OCI-LY3 (cell line): ENCODE measurements at regions not wholly inside any gene's neighbourhood (a gene's known extent, or its start where the extent isn't known, plus 50 kb on each side); places are given as distances from the start of the nearest gene placed in this dataset.

Experiments used
- H2AFZ ChIP-seq: fragments of 200-600, 300-600 bp; shearing (Covaris generic); 2 replicates; pipeline ENCODE4 v1.6.0; 2014; ENCODE audit warnings: antibody characterized with exemption, low read depth, low read length
- H3K27ac ChIP-seq: fragments of 200-600, 300-600 bp; sonication (generic); 2 replicates; pipeline ENCODE4 v1.5.1; 2014; ENCODE audit warnings: mild to moderate bottlenecking, low read length, moderate library complexity, mixed read lengths
- H3K27me3 ChIP-seq: fragments of 200-600, 300-600 bp; sonication (generic); 2 replicates; pipeline ENCODE4 v1.6.1; 2014; ENCODE audit warnings: low read depth, low read length, mixed read lengths
- H3K36me3 ChIP-seq: fragments of 200-600, 300-600 bp; sonication (generic); replicated peaks from 2 replicates; pipeline ENCODE3; 2014; ENCODE audit warnings: low read depth, low read length, mixed read lengths
- H3K4me1 ChIP-seq: fragments of 300-600, 200-600 bp; sonication (generic); 2 replicates; pipeline ENCODE4 v1.6.1; 2014; ENCODE audit warnings: low read length, mixed read lengths
- H3K4me2 ChIP-seq: fragments of 200-600, 300-600 bp; sonication (generic); 2 replicates; pipeline ENCODE4 v1.6.1; 2014; ENCODE audit warnings: low read length, mixed read lengths
- H3K4me3 ChIP-seq: fragments of 300-600, 200-600 bp; sonication (generic); 2 replicates; pipeline ENCODE4 v1.5.1; 2014; ENCODE audit warnings: antibody characterized with exemption, mild to moderate bottlenecking, low read length, moderate library complexity
- H3K79me2 ChIP-seq: fragments of 300-600, 200-600 bp; shearing (Covaris generic); 2 replicates; pipeline ENCODE4 v1.6.1; 2014; ENCODE audit warnings: mild to moderate bottlenecking, low read length, mixed read lengths
- H3K9ac ChIP-seq: fragments of 300-600, 200-600 bp; shearing (Covaris generic); 2 replicates; pipeline ENCODE4 v1.6.0; 2014; ENCODE audit warnings: mild to moderate bottlenecking, low read length, moderate library complexity
- H3K9me3 ChIP-seq: fragments of 200-600, 300-600 bp; shearing (Covaris generic); 2 replicates; pipeline ENCODE4 v1.6.1; 2014; ENCODE audit warnings: low read length, mixed read lengths; ENCODE audit not compliant: insufficient read depth
- H4K20me1 ChIP-seq: fragments of 200-600, 300-600 bp; sonication (generic); 2 replicates; pipeline ENCODE4 v1.6.1; 2016; ENCODE audit warnings: low read length, mixed read lengths; ENCODE audit not compliant: insufficient read depth
- CTCF ChIP-seq: fragments of 200-600, 300-600 bp; sonication (generic); IDR thresholded peaks from 2 replicates; pipeline ENCODE4 v1.5.1; 2014; ENCODE audit warnings: antibody characterized with exemption, low read length, low read depth
- EZH2phosphoT487 ChIP-seq: fragments of 200-600 bp; shearing (Covaris generic); IDR thresholded peaks from 2 replicates; pipeline ENCODE4 v1.6.1; 2018; ENCODE audit warnings: antibody characterized with exemption, mixed run types, low read depth

- no peaks in the 10 kb centered on the region for H4K20me1 ChIP-seq
- H3K36me3 ChIP-seq, result no peaks in the 10 kb centered on the region
- H3K9me3 ChIP-seq, result no peaks in the 10 kb centered on the region
- no peak overlapping the region; the same call in 1 of the 2 replicates for H3K4me3 ChIP-seq
- TF ChIP-seq CTCF, result no peak
- no peak for TF ChIP-seq EZH2phosphoT487
- peak overlapping the region; percentile 51 for H3K4me2 ChIP-seq
- no peaks in the 10 kb centered on the region for H3K27me3 ChIP-seq
- H3K27ac ChIP-seq, result peak overlapping the region; percentile 58
- peak overlapping the region; percentile 33; the same call in 1 of the 2 replicates for H3K9ac ChIP-seq
- H3K79me2 ChIP-seq, result no peaks in the 10 kb centered on the region
- peak overlapping the region; percentile 66 for H2AFZ ChIP-seq
- peaks cover 65% of the 10 kb centered on the region for H3K4me1 ChIP-seq
Measured at GRCh38 chr14:98716133-98716532, 555.9 kb downstream of the BCL11B start.

GRCh38 chr14:98721061-98721460 lies 550.9 kb downstream of the BCL11B start:
- no peaks in the 10 kb centered on the region for H3K27me3 ChIP-seq
- no peaks in the 10 kb centered on the region for H3K79me2 ChIP-seq
- H2AFZ ChIP-seq, result no peak overlapping the region
- TF ChIP-seq EZH2phosphoT487 (no peak), CTCF (no peak)
- no peak overlapping the region for H3K4me3 ChIP-seq
- H3K36me3 ChIP-seq, result peaks cover 19% of the 10 kb centered on the region
- H4K20me1 ChIP-seq, result no peaks in the 10 kb centered on the region
- no peak overlapping the region; the same call in 1 of the 2 replicates for H3K9ac ChIP-seq
- H3K4me2 ChIP-seq, result peak overlapping the region; percentile 35
- H3K9me3 ChIP-seq, result 0 out of 2 replicates have a peak, but pooled peaks cover 4% of the 10 kb centered on the region
- peaks cover 73% of the 10 kb centered on the region for H3K4me1 ChIP-seq
- H3K27ac ChIP-seq, result peak overlapping the region; percentile 82

DNA sequence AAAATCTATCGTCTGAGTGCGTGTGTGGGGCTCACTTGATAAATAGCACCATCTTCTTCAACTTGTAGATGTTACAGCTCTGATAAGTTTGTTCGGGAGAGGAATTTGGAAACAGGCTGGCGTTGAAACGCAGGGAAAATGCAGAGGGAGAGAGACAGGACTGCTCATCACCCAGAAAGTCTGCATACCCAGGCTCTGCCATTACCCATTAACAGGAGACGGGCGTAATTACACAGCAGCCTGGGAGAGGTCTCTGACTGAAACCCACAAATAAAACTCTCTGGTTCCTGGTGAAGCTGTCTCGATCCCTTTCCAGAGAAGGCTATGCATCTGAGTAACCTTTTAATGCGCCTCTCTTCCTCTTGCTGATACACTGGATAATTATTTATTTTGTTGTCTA lies 547.3 kb downstream of the BCL11B start:
- no peak for TF ChIP-seq EZH2phosphoT487
- no peak for TF ChIP-seq CTCF
- peak overlapping the region; percentile 94 for H3K4me2 ChIP-seq
- peak overlapping the region; percentile 74 for H3K27ac ChIP-seq
- H3K4me3 ChIP-seq, result peak overlapping the region; percentile 75
- H2AFZ ChIP-seq, result peak overlapping the region; percentile 79
- 0 out of 2 replicates have a peak, but pooled peaks cover 4% of the 10 kb centered on the region for H3K9me3 ChIP-seq
- H3K36me3 ChIP-seq, result peaks cover 23% of the 10 kb centered on the region
- no peaks in the 10 kb centered on the region for H3K27me3 ChIP-seq
- H3K9ac ChIP-seq, result peak overlapping the region; percentile 72
- H3K4me1 ChIP-seq, result peaks cover 56% of the 10 kb centered on the region
- no peaks in the 10 kb centered on the region for H3K79me2 ChIP-seq
- no peaks in the 10 kb centered on the region for H4K20me1 ChIP-seq

DNA sequence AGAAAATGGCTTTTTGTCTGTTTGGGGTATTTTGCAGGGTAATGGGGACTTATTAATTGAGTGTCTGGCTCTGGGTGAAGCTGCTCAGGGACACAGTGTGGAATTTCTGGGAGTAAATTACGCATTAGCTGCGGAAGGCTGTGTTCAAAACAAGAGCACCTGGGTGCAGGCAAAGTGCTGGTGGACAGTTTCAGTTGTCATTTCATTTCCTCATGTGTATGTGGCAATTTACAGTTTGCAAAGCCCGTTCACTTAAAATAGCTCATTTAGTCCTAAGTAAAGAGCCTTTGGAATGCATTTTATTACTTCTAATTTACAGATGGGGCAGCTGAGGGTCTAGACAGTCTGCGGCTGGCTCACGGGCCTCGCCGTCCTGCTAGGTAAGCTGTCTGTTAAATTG lies 546.8 kb downstream of the BCL11B start:
- peak overlapping the region; percentile 74 for H3K27ac ChIP-seq
- H2AFZ ChIP-seq, result peak overlapping the region; percentile 79
- H3K4me3 ChIP-seq, result peak overlapping the region; percentile 75
- 0 out of 2 replicates have a peak, but pooled peaks cover 4% of the 10 kb centered on the region for H3K9me3 ChIP-seq
- H3K4me1 ChIP-seq, result peaks cover 51% of the 10 kb centered on the region
- no peaks in the 10 kb centered on the region for H3K79me2 ChIP-seq
- peaks cover 23% of the 10 kb centered on the region for H3K36me3 ChIP-seq
- H3K4me2 ChIP-seq, result peak overlapping the region; percentile 94
- H4K20me1 ChIP-seq, result no peaks in the 10 kb centered on the region
- no peak for TF ChIP-seq CTCF
- peak overlapping the region; percentile 72 for H3K9ac ChIP-seq
- H3K27me3 ChIP-seq, result no peaks in the 10 kb centered on the region
